Gastrocnemius medialis (tissue), 4 donors: ENCODE measurements at regions not wholly inside any gene's neighbourhood (a gene's known extent, or its start where the extent isn't known, plus 50 kb on each side); places are given as distances from the start of the nearest gene placed in this dataset.
"Not testable (repeated sequence)": the region's sequence is repeated elsewhere in the genome, so short reads cannot be mapped to it uniquely, and the experiment has no call there.

Experiments used
- ATAC-seq, 2 donors: fragments of 150-250 bp; one replicate each; pipeline ENCODE4 v1.9.1; 2016
- DNase-seq, 2 donors: peaks; one replicate each; pipeline ENCODE4 v3.0.0-alpha.2; 2019
- H3K27ac ChIP-seq, 4 donors: fragments of 200-600 bp; sonication (generic); 1 replicate in 1 of 4; 2 replicates in 3 of 4; pipeline ENCODE4 v1.5.1; 2016 to 2018; ENCODE audit warnings: mild to moderate bottlenecking in 2 of 4, moderate library complexity in 1 of 4
- H3K27me3 ChIP-seq, 3 donors: fragments of 200-600 bp; sonication (generic) in 2 of 3; 1 replicate in 1 of 3; 2 replicates in 2 of 3; pipeline versions ENCODE4 v1.5.1 to v1.6.0; 2016 to 2019; ENCODE audit warnings: mild to moderate bottlenecking in 1 of 3, moderate library complexity in 1 of 3
- H3K36me3 ChIP-seq, 2 donors: fragments of 200-600 bp; sonication (generic) in 1 of 2; one replicate each; pipeline ENCODE4 v1.5.1; 2017 to 2018
- H3K4me1 ChIP-seq, 2 donors: fragments of 200-600 bp; sonication (generic) in 1 of 2; one replicate each; pipeline ENCODE4 v1.5.1; 2016 to 2017; ENCODE audit warnings: mild to moderate bottlenecking in 2 of 2
- H3K4me3 ChIP-seq, 4 donors: fragments of 200-600 bp; sonication (generic) in 3 of 4; 1 replicate in 1 of 4; 2 replicates in 3 of 4; pipeline ENCODE4 v1.5.1; 2016 to 2019; ENCODE audit warnings: mild to moderate bottlenecking in 2 of 4
- H3K9me3 ChIP-seq, 3 donors: fragments of 200-600 bp; sonication (generic) in 2 of 3; 1 replicate in 1 of 3; 2 replicates in 2 of 3; pipeline ENCODE4 v1.5.1; 2016 to 2019
- POLR2A ChIP-seq, 2 donors: fragments of 450-650 bp; IDR thresholded peaks; one replicate each; pipeline ENCODE4 v1.6.1; 2017; ENCODE audit warnings: antibody characterized with exemption in 2 of 2, mild to moderate bottlenecking in 2 of 2, moderate library complexity in 2 of 2
- in situ Hi-C, 4 donors: fragments of 200-750 bp; cut with MboI; loops; one replicate each; pipeline versions ENCODE4 v1.15.0 to v1.8.0; 2017; ENCODE audit warnings: low sequenced_read_pairs in 4 of 4
- intact Hi-C: fragments of 100-400 bp; cut with DNase I; formaldehyde crosslinking; loops from one replicate; pipeline ENCODE4 v1.15.1; 2023; ENCODE audit warnings: low total_unique reads
- TF ChIP-seq, protein P1 (sequence below), 5 experiments: fragments of 450-650 bp in 3 of 5; fragments of 200-600 bp in 2 of 5; sonication (generic) in 2 of 5; IDR thresholded peaks in 4 of 5; conservative IDR thresholded peaks in 1 of 5; 1 replicate in 4 of 5; 2 replicates in 1 of 5; pipeline ENCODE4 v1.5.1; 2016 to 2019; ENCODE audit warnings: antibody characterized with exemption in 5 of 5, mild to moderate bottlenecking in 3 of 5, moderate library complexity in 3 of 5

DNA sequence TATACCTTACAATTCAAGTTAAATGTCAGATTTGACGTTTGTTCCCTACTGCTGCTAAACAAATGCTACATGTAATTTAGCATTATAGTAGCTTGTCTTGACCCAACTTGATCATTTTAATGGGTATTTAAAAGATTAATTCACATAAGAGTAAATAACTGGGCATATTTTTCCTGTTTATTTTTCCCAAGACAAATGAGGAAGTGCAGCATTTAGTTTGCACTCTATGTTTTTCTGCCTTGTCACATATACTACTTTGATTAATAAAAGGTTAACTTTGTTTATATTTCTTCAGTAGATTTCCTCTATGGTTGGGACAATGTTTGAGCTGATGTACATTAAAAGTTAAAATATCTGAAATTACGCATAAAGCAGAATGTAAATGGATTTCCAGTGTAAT is 641.8 kb downstream of the PRR16 start:
- in situ Hi-C loops: no loop called here
- no peaks in the 10 kb centered on the region for H3K9me3 ChIP-seq
- intact Hi-C loops: no loop called here

DNA sequence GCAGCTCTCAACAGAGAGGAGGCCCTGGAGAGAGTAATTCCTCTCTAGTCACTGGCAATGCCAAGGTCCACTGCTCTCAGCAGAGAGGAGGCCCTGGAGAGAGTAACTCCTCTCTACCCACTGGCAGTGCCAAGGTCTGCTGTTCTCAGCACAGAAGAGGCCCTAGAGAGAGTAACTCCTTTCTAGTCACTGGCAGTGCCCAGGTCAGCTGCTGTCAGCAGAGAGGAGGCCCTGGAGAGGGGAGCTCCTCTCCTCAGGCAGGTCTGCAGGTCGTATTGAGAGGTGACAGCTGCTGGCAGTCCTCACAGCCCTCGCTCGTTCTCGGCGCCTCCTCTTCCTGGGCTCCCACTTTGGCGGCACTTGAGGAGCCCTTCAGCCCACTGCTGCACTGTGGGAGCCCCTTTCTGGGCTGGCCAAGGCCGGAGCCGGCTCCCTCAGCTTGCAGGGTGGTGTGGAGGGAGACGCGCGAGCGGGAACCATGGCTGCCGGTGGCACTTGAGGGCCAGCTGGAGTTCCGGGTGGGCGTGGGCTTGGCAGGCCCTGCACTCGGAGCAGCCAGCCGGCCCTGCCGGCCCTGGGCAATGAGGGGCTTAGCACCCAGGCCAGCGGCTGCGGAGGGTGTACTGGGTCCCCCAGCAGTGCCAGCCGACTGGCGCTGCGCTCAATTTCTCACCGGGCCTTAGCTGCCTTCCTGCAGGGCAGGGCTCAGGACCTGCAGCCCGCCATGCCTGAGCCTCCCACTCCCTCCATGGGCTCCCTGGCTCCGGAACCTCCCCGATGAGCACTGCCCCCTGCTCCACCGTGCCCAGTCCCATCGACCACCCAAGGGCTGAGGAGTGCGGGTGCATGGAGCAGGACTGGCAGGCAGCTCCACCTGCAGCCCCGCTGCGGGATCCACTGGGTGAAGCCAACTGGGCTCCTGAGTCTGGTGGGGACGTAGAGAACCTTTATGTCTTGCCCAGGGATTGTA is 642.9 kb downstream of the PRR16 start:
- H3K9me3 ChIP-seq, in situ Hi-C loops, H3K27me3 ChIP-seq, H3K36me3 ChIP-seq, intact Hi-C loops, H3K4me3 ChIP-seq, DNase-seq, H3K4me1 ChIP-seq, H3K27ac ChIP-seq, ATAC-seq: not testable (repeated sequence)

More for the DNA sequence above, 641.8 kb downstream of the PRR16 start:
- no peaks in the 10 kb centered on the region for H3K36me3 ChIP-seq
- no peak for TF ChIP-seq POLR2A (IDR thresholded peaks at IDR 0.05)
- TF ChIP-seq, protein P1, sequence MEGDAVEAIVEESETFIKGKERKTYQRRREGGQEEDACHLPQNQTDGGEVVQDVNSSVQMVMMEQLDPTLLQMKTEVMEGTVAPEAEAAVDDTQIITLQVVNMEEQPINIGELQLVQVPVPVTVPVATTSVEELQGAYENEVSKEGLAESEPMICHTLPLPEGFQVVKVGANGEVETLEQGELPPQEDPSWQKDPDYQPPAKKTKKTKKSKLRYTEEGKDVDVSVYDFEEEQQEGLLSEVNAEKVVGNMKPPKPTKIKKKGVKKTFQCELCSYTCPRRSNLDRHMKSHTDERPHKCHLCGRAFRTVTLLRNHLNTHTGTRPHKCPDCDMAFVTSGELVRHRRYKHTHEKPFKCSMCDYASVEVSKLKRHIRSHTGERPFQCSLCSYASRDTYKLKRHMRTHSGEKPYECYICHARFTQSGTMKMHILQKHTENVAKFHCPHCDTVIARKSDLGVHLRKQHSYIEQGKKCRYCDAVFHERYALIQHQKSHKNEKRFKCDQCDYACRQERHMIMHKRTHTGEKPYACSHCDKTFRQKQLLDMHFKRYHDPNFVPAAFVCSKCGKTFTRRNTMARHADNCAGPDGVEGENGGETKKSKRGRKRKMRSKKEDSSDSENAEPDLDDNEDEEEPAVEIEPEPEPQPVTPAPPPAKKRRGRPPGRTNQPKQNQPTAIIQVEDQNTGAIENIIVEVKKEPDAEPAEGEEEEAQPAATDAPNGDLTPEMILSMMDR (IDR thresholded peaks at IDR 0.05 in 4 of 5, conservative IDR thresholded peaks at IDR 0.05 in 1 of 5): no peak
- no peak overlapping the region for H3K27ac ChIP-seq
- H3K4me3 ChIP-seq: no peak overlapping the region
- no peaks in the 10 kb centered on the region for H3K27me3 ChIP-seq
- DNase-seq (no peak), ATAC-seq (no peak)
- no peaks in the 10 kb centered on the region for H3K4me1 ChIP-seq

DNA sequence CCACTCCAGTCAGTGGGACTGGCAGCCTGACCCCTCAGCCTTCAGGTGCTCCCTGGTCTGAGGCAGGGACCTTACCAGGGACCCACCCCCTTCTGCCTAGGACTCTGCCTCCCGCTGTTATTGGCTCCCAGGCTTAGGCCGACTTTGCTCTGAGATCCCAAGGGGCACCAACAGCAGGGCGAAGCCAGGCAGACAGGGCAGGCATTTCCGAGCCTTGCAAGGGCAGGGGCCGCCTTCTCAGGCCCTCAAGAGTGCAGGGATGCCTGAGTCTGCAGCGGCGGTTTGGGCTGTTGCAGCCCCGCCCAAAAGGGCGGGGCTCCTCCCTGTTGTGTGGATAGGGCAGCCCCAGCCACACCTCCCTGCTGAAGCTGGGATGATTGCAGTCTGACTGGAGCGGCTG is 644.6 kb downstream of the PRR16 start:
- no peaks in the 10 kb centered on the region for H3K9me3 ChIP-seq
- intact Hi-C loops: no loop called here
- no peak overlapping the region for H3K27ac ChIP-seq
- no peaks in the 10 kb centered on the region for H3K4me1 ChIP-seq
- DNase-seq: no peak
- H3K36me3 ChIP-seq: no peaks in the 10 kb centered on the region
- no peak for ATAC-seq
- H3K27me3 ChIP-seq: no peaks in the 10 kb centered on the region
- TF ChIP-seq POLR2A (IDR thresholded peaks at IDR 0.05): no peak
- TF ChIP-seq, protein P1 (IDR thresholded peaks at IDR 0.05 in 4 of 5, conservative IDR thresholded peaks at IDR 0.05 in 1 of 5): no peak
- no peak overlapping the region for H3K4me3 ChIP-seq
- in situ Hi-C loops: no loop called here

DNA sequence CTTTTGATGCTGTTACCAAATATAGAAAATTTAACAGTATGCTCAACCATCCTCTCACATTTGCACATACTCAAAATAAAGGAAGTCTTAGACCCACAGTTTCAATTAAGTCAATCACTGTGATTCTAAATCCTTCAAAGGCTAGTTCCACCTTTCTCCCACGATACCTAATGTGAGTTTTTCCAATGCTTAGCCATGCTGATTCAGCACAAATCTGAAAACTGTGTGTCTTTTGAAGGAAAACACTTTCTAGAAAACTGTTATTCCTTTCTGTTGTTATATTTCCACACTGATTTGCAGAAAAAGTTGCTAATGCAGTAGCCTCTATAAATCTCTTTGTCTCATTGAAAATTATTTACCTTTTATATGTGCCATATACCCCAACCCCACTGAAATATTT is 645.7 kb downstream of the PRR16 start:
- DNase-seq (no peak), ATAC-seq (no peak)
- no peaks in the 10 kb centered on the region for H3K27me3 ChIP-seq
- intact Hi-C loops (no loop called here), in situ Hi-C loops (no loop called here)
- H3K9me3 ChIP-seq: no peaks in the 10 kb centered on the region
- no peaks in the 10 kb centered on the region for H3K36me3 ChIP-seq
- H3K4me1 ChIP-seq: no peaks in the 10 kb centered on the region
- no peak overlapping the region for H3K27ac ChIP-seq
- H3K4me3 ChIP-seq: no peak overlapping the region
- TF ChIP-seq, protein P1 (IDR thresholded peaks at IDR 0.05 in 4 of 5, conservative IDR thresholded peaks at IDR 0.05 in 1 of 5): no peak
- no peak for TF ChIP-seq POLR2A (IDR thresholded peaks at IDR 0.05)

DNA sequence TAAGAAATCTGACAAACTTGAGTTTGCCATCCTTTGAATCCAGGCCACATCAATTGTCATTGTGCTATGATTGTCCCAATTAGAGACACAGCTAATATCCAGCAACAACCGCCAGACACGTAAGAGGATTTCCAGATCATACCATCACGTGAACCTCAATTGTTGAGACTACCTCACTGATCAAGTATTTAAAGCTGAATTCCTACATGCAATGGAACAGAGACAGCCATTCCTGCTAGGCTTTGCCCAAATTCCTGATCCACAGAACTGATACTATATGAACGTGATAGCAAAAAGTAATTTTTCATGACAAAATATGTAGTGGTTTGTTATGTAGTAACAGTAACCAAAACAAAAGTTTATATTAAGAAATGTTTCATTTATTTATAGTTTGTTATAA is 657.7 kb downstream of the PRR16 start:
- Histone ChIP-seq H3K27ac (no peak overlapping the region), H3K27me3 (no peaks in the 10 kb centered on the region), H3K4me3 (no peak overlapping the region), H3K9me3 (no peaks in the 10 kb centered on the region), H3K36me3 (no peaks in the 10 kb centered on the region), H3K4me1 (no peaks in the 10 kb centered on the region)
- ATAC-seq: no peak
- in situ Hi-C loops: no loop called here
- no peak for DNase-seq
- no peak for TF ChIP-seq POLR2A (IDR thresholded peaks at IDR 0.05)
- TF ChIP-seq, protein P1 (IDR thresholded peaks at IDR 0.05 in 4 of 5, conservative IDR thresholded peaks at IDR 0.05 in 1 of 5): no peak
- intact Hi-C loops: no loop called here
